ENCODE measurements at regions not wholly inside any gene's neighbourhood (a gene's known extent, or its start where the extent isn't known, plus 50 kb on each side); places are given as distances from the start of the nearest gene placed in this dataset.

- ATAC-seq = peak; percentile 49
Measured at GRCh38 chr19:29263305-29264135, 50.6 kb upstream of the UQCRFS1 start.

GRCh38 chr19:29264897-29265296 is 51.9 kb upstream of the UQCRFS1 start:
- ATAC-seq = no peak
- no peak for DNase-seq
- intact Hi-C loops (cut with DNase I, micrococcal nuclease) = loop anchor here in 1 of 2 donors (10.0 kb wide), 1 partner anchor 530 kb away; no protein-coding TSS in a partner anchor

More at GRCh38 chr19:29263305-29264135, 50.6 kb upstream of the UQCRFS1 start:
- intact Hi-C loops (cut with DNase I, micrococcal nuclease) = loop anchor here in 1 of 2 donors (10.0 kb wide), 1 partner anchor 529 kb away; no protein-coding TSS in a partner anchor
- DNase-seq = peak in 1 of 2 donors; percentile 55

- DNase-seq (no peak), ATAC-seq (no peak)
- intact Hi-C loops (cut with DNase I, micrococcal nuclease) = loop anchor here in 1 of 2 donors (10.0 kb wide), 1 partner anchor 531 kb away; no protein-coding TSS in a partner anchor
Measured at GRCh38 chr19:29265436-29265835, 52.5 kb upstream of the UQCRFS1 start.

GRCh38 chr19:29266001-29266400 is 53.0 kb upstream of the UQCRFS1 start:
- intact Hi-C loops (cut with DNase I, micrococcal nuclease) = loop anchor here in 1 of 2 donors (10.0 kb wide), 1 partner anchor 531 kb away; no protein-coding TSS in a partner anchor
- ATAC-seq (no peak), DNase-seq (no peak)

- intact Hi-C loops (cut with DNase I, micrococcal nuclease) = loop anchor here in 1 of 2 donors (10.0 kb wide), 1 partner anchor 532 kb away; no protein-coding TSS in a partner anchor
- ATAC-seq = no peak
Measured at GRCh38 chr19:29266603-29267002, 53.7 kb upstream of the UQCRFS1 start.

GRCh38 chr19:29267701-29268100 is 54.8 kb upstream of the UQCRFS1 start:
- DNase-seq (no peak), ATAC-seq (no peak)
- intact Hi-C loops (cut with DNase I, micrococcal nuclease) = loop anchor here in 1 of 2 donors (10.0 kb wide), 1 partner anchor 533 kb away; no protein-coding TSS in a partner anchor

More at GRCh38 chr19:29266603-29267002, 53.7 kb upstream of the UQCRFS1 start:
- DNase-seq = no peak

GRCh38 chr19:29268103-29268502 is 55.2 kb upstream of the UQCRFS1 start:
- ATAC-seq = no peak
- no peak for DNase-seq
- intact Hi-C loops (cut with DNase I, micrococcal nuclease) = loop anchor here in 1 of 2 donors (10.0 kb wide), 1 partner anchor 533 kb away; no protein-coding TSS in a partner anchor

GRCh38 chr19:29268721-29269393 is 55.9 kb upstream of the UQCRFS1 start:
- intact Hi-C loops (cut with DNase I, micrococcal nuclease) = loop anchor here in 1 of 2 donors (10.0 kb wide), 1 partner anchor 534 kb away; no protein-coding TSS in a partner anchor
- no peak for DNase-seq
- ATAC-seq = no peak

GRCh38 chr19:29269641-29270040 is 56.7 kb upstream of the UQCRFS1 start:
- DNase-seq (no peak), ATAC-seq (no peak)
- intact Hi-C loops (cut with DNase I, micrococcal nuclease) = loop anchor here in 1 of 2 donors (10.0 kb wide), 1 partner anchor 535 kb away; no protein-coding TSS in a partner anchor

- DNase-seq (no peak), ATAC-seq (no peak)
- intact Hi-C loops (cut with DNase I, micrococcal nuclease) = no loop called here
Measured at GRCh38 chr19:29271341-29271740, 58.4 kb upstream of the UQCRFS1 start.

- ATAC-seq = no peak
- intact Hi-C loops (cut with DNase I, micrococcal nuclease) = no loop called here
- DNase-seq = no peak
Measured at GRCh38 chr19:29271911-29272310, 59.0 kb upstream of the UQCRFS1 start.

GRCh38 chr19:29273000-29273640 is 60.2 kb upstream of the UQCRFS1 start:
- DNase-seq (no peak), ATAC-seq (no peak)
- intact Hi-C loops (cut with DNase I, micrococcal nuclease) = no loop called here

GRCh38 chr19:29275266-29275665 is 62.3 kb upstream of the UQCRFS1 start:
- ATAC-seq (no peak), DNase-seq (no peak)
- intact Hi-C loops (cut with DNase I, micrococcal nuclease) = no loop called here

- no peak for ATAC-seq
- DNase-seq = no peak
- intact Hi-C loops (cut with DNase I, micrococcal nuclease) = no loop called here
Measured at GRCh38 chr19:29277102-29277501, 64.2 kb upstream of the UQCRFS1 start.

- DNase-seq = no peak
- ATAC-seq = no peak
- intact Hi-C loops (cut with DNase I, micrococcal nuclease) = no loop called here
Measured at GRCh38 chr19:29278716-29279115, 65.8 kb upstream of the UQCRFS1 start.

- no peak for DNase-seq
- intact Hi-C loops (cut with DNase I, micrococcal nuclease) = no loop called here
- no peak for ATAC-seq
Measured at GRCh38 chr19:29283366-29283765, 70.4 kb upstream of the UQCRFS1 start.

GRCh38 chr19:29285187-29285687 is 72.3 kb upstream of the UQCRFS1 start:
- DNase-seq = no peak
- ATAC-seq = no peak
- intact Hi-C loops (cut with DNase I, micrococcal nuclease) = no loop called here

GRCh38 chr19:29285878-29286277 is 72.9 kb upstream of the UQCRFS1 start:
- no peak for ATAC-seq
- intact Hi-C loops (cut with DNase I, micrococcal nuclease) = no loop called here

GRCh38 chr19:29287061-29287460 is 74.1 kb upstream of the UQCRFS1 start:
- intact Hi-C loops (cut with DNase I, micrococcal nuclease) = no loop called here
- DNase-seq (no peak), ATAC-seq (no peak)

More at GRCh38 chr19:29285878-29286277, 72.9 kb upstream of the UQCRFS1 start:
- no peak for DNase-seq

All from left colon (tissue), 2 donors.